Tibial nerve (tissue), 4 donors: ENCODE measurements at regions not wholly inside any gene's neighbourhood (a gene's known extent, or its start where the extent isn't known, plus 50 kb on each side); places are given as distances from the start of the nearest gene placed in this dataset.

Experiments used
- CTCF ChIP-seq, 5 experiments: fragments of 200-600 bp in 3 of 5; fragments of 450-650 bp in 2 of 5; sonication (generic) in 3 of 5; IDR thresholded peaks; one replicate each; pipeline ENCODE4 v1.5.1; 2016 to 2019; ENCODE audit warnings: antibody characterized with exemption in 5 of 5, mild to moderate bottlenecking in 3 of 5, moderate library complexity in 2 of 5
- EP300 ChIP-seq, 2 donors: sonication (generic); formaldehyde crosslinking; IDR thresholded peaks; one replicate each; pipeline ENCODE4 v1.6.1; 2017; ENCODE audit warnings: antibody characterized with exemption in 2 of 2, mild to moderate bottlenecking in 1 of 2
- POLR2A ChIP-seq, 2 donors: fragments of 450-650 bp; IDR thresholded peaks; one replicate each; pipeline ENCODE4 v1.6.1; 2017; ENCODE audit warnings: antibody characterized with exemption in 2 of 2, mild to moderate bottlenecking in 2 of 2, moderate library complexity in 2 of 2

- TF ChIP-seq POLR2A (IDR thresholded peaks at IDR 0.05), result no peak
- no peak for TF ChIP-seq CTCF (IDR thresholded peaks at IDR 0.05)
- no peak for TF ChIP-seq EP300 (IDR thresholded peaks at IDR 0.05)
Measured at GRCh38 chr2:16526193-16526592, 139.4 kb downstream of the CYRIA start.
